Activated B cell treated with CpG ODN at 0.5 μM for 24 hours (primary cell): ENCODE measurements at regions not wholly inside any gene's neighbourhood (a gene's known extent, or its start where the extent isn't known, plus 50 kb on each side); places are given as distances from the start of the nearest gene placed in this dataset.

Source experiments
- ATAC-seq: fragments of 200-7000 bp; cut with Tn5 transposase; one replicate; pipeline ENCODE4 v1.10.0; 2021; ENCODE audit warnings: low read depth, mild to moderate bottlenecking, moderate library complexity
- CTCF ChIA-PET: fragments of 350-600 bp; sonication (Branson Sonifier 250); formaldehyde crosslinking; loops from one replicate; lab custom pipeline; 2021; ENCODE audit warnings: antibody characterized with exemption; lab: Charles Lee
- POLR2A ChIA-PET: fragments of 350-600 bp; sonication (Branson Sonifier 250); formaldehyde crosslinking; loops from one replicate; lab custom pipeline; 2021; ENCODE audit warnings: antibody characterized with exemption; lab: Charles Lee
- DNase-seq: peaks from one replicate; pipeline ENCODE4 v3.0.0; 2022
- H3K27ac Mint-ChIP-seq: one replicate; pipeline ENCODE4 v1.8.0; 2020; ENCODE audit warnings: mixed read lengths
- H3K27me3 Mint-ChIP-seq: one replicate; pipeline ENCODE4 v1.8.0; 2021; ENCODE audit warnings: mixed read lengths
- H3K36me3 Mint-ChIP-seq: one replicate; pipeline ENCODE4 v1.8.0; 2021; ENCODE audit warnings: low read depth, mixed read lengths
- H3K4me1 Mint-ChIP-seq: one replicate; pipeline ENCODE4 v1.8.0; 2021; ENCODE audit warnings: mixed read lengths
- H3K4me3 Mint-ChIP-seq: one replicate; pipeline ENCODE4 v1.8.0; 2020; ENCODE audit warnings: mild to moderate bottlenecking, mixed read lengths
- H3K9me3 Mint-ChIP-seq: one replicate; pipeline ENCODE4 v1.8.0; 2020; ENCODE audit warnings: mixed read lengths
- CTCF ChIP-seq: fragments of 200-600 bp; IDR thresholded peaks from one replicate; pipeline ENCODE4 v1.8.0; 2022; ENCODE audit warnings: antibody characterized with exemption, mild to moderate bottlenecking
- intact Hi-C: fragments of 100-400 bp; cut with micrococcal nuclease; formaldehyde crosslinking; loops from one replicate; pipeline ENCODE4 v1.15.1; 2024

- ChIA-PET POLR2A (no interaction called here), CTCF (no interaction called here)
- intact Hi-C loops: no loop called here
- Mint-ChIP-seq H3K27ac (no peak overlapping the region), H3K9me3 (peaks cover 18% of the 10 kb centered on the region), H3K4me3 (no peak overlapping the region), H3K36me3 (no peaks in the 10 kb centered on the region), H3K4me1 (no peaks in the 10 kb centered on the region), H3K27me3 (no peaks in the 10 kb centered on the region)
- ATAC-seq: no peak
- no peak for DNase-seq
- no peak for TF ChIP-seq CTCF
Measured at GRCh38 chr19:30625947-30626625, 253.9 kb downstream of the ZNF536 start.

- intact Hi-C loops: no loop called here
- POLR2A ChIA-PET: no interaction called here
- no peak for DNase-seq
- no peaks in the 10 kb centered on the region for H3K36me3 Mint-ChIP-seq
- no peak for ATAC-seq
- no peaks in the 10 kb centered on the region for H3K27me3 Mint-ChIP-seq
- no peak overlapping the region for H3K4me3 Mint-ChIP-seq
- no peak overlapping the region for H3K27ac Mint-ChIP-seq
- TF ChIP-seq CTCF: no peak
- H3K4me1 Mint-ChIP-seq: no peaks in the 10 kb centered on the region
- CTCF ChIA-PET: no interaction called here
- H3K9me3 Mint-ChIP-seq: peaks cover 18% of the 10 kb centered on the region
Measured at GRCh38 chr19:30622276-30622675, 250.1 kb downstream of the ZNF536 start.

GRCh38 chr19:30621326-30621920, 249.2 kb downstream of the ZNF536 start:
- POLR2A ChIA-PET: no interaction called here
- no peak for TF ChIP-seq CTCF
- no peaks in the 10 kb centered on the region for H3K36me3 Mint-ChIP-seq
- DNase-seq (no peak), ATAC-seq (no peak)
- CTCF ChIA-PET: no interaction called here
- H3K27ac Mint-ChIP-seq: no peak overlapping the region
- H3K27me3 Mint-ChIP-seq: no peaks in the 10 kb centered on the region
- H3K4me1 Mint-ChIP-seq: no peaks in the 10 kb centered on the region
- H3K9me3 Mint-ChIP-seq: peaks cover 18% of the 10 kb centered on the region
- no peak overlapping the region for H3K4me3 Mint-ChIP-seq
- intact Hi-C loops: no loop called here

GRCh38 chr19:30620354-30620753, 248.2 kb downstream of the ZNF536 start:
- intact Hi-C loops: no loop called here
- Mint-ChIP-seq H3K9me3 (peaks cover 18% of the 10 kb centered on the region), H3K27me3 (no peaks in the 10 kb centered on the region), H3K4me3 (no peak overlapping the region), H3K27ac (no peak overlapping the region), H3K36me3 (no peaks in the 10 kb centered on the region), H3K4me1 (no peaks in the 10 kb centered on the region)
- no peak for ATAC-seq
- CTCF ChIA-PET: no interaction called here
- no peak for DNase-seq
- TF ChIP-seq CTCF: no peak
- POLR2A ChIA-PET: no interaction called here

- H3K9me3 Mint-ChIP-seq: peaks cover 4% of the 10 kb centered on the region
- CTCF ChIA-PET: no interaction called here
- ATAC-seq (no peak), DNase-seq (no peak)
- H3K4me3 Mint-ChIP-seq: no peak overlapping the region
- H3K27ac Mint-ChIP-seq: no peak overlapping the region
- intact Hi-C loops: no loop called here
- no peaks in the 10 kb centered on the region for H3K36me3 Mint-ChIP-seq
- H3K27me3 Mint-ChIP-seq: no peaks in the 10 kb centered on the region
- H3K4me1 Mint-ChIP-seq: no peaks in the 10 kb centered on the region
- TF ChIP-seq CTCF: no peak
- POLR2A ChIA-PET: no interaction called here
Measured at GRCh38 chr19:30609656-30610270, 237.6 kb downstream of the ZNF536 start.
